UCSD-AML1 (cell line): ENCODE measurements at regions not wholly inside any gene's neighbourhood (a gene's known extent, or its start where the extent isn't known, plus 50 kb on each side); places are given as distances from the start of the nearest gene placed in this dataset.
"Not testable (repeated sequence)": the region's sequence is repeated elsewhere in the genome, so short reads cannot be mapped to it uniquely, and the experiment has no call there.

Experiments
- DNase-seq: peaks from one replicate; lab custom pipeline; 2025; ENCODE audit not compliant: unreplicated experiment; lab: John Stamatoyannopoulos, UW

GRCh38 chr16:60712144-60712543 is 1324.1 kb downstream of the CDH8 start:
- no peak for DNase-seq

DNA sequence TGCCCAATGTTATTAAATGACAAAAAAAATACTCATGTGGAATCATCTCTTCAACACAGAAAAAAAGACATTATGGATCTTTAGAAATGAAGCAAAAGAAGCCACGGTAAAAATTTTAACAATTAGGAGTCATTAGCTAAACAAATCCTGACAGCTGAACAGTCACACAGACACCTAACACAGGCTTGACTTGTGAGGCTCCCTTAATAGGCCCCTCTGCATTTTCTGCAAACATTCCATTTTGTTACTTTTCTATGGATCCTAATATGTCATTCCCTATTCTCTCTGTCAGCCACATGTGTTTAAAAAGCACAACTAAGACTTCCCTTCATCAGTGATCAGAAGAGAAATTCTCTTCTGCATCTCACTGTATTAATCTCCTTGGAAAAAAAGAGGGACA is 1331.5 kb downstream of the CDH8 start:
- no peak for DNase-seq

DNA sequence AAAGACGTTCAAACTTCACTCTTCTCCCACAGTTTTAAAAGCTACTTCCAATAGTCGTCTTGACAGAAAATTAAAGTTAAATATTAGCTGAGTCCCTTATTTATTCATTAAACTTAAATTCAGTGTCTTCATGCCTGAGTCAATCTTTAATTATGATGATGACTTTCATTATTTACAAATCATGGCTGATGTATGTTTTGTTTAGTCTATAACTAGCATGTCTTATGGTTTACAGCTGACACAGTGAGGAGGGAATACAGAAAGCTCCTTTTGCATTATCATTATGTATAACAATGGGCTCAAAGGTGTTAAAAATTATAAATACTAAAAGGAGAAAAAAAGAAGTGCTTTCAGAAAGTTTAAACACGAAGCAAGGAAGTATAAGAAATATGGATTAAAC is 1333.1 kb downstream of the CDH8 start:
- no peak for DNase-seq

DNA sequence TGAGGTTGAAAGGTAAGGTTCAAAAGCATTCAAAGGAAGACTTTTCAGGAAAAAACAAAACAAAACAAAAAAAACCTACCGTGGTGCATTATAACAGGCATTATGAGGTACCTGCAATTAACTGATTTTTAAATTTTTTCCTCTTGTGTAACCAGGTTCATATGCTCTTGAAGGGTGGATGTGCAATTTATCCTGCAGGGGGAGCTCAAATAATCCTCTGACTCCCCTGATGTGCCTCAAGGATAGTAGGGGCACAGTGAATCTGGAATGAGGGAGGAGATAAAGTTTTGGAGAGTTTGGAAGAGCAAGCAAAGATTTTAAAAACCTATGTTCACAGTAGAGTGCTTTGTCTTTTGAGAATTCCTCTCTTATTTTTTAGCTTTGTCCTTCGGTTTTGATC is 1349.4 kb downstream of the CDH8 start:
- DNase-seq = no peak

- no peak for DNase-seq
These were observed 1352.2 kb downstream of the CDH8 start for GRCh38 chr16:60684002-60684401.

- no peak for DNase-seq
These were observed 1354.0 kb downstream of the CDH8 start for GRCh38 chr16:60682219-60682618.

- no peak for DNase-seq
These were observed 1355.2 kb downstream of the CDH8 start for GRCh38 chr16:60681043-60681442.

DNA sequence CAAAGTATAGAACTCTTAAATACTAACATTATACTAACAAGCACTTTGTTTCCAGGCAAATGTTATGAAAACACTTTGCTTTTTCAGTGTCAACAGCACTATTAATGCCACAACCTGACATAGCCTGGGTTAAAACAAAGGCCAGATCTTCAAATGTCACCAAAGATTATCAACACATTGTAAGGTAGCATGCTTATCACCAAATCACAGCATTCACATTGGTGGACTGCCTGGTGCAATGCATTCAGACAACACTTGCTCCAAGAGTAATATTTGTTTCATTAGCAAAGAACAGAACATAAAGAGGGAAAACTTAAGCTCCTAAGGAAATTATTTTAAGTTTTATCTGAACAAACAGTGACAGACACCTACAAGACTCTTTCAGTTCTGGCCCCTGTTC is 1361.2 kb downstream of the CDH8 start:
- no peak for DNase-seq

DNA sequence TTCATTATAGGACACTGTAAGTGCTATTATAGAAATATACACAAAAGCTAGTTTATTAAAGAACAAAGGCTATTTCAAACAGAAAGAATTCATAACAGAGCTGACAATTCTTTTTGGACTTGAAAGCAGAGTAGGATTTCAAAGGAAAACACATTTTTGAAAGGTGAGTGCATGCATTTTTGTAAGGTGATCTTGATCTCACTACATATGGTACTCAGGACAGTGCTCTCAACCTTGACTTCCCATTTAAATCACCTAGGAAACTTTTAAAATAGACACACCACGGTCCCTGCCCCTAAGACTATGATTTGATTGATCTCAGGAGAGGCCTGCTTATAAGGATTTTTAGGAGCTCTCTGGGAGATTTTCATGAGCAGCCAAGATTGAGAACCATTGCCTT is 1362.0 kb downstream of the CDH8 start:
- no peak for DNase-seq

- DNase-seq = no peak
These were observed 1380.6 kb downstream of the CDH8 start for GRCh38 chr16:60655514-60656153.

- no peak for DNase-seq
These were observed 1384.9 kb downstream of the CDH8 start for GRCh38 chr16:60651346-60651745.

- no peak for DNase-seq
These were observed 1387.9 kb downstream of the CDH8 start for GRCh38 chr16:60648290-60648689.

GRCh38 chr16:60647388-60647787 is 1388.8 kb downstream of the CDH8 start:
- DNase-seq = not testable (repeated sequence)

DNA sequence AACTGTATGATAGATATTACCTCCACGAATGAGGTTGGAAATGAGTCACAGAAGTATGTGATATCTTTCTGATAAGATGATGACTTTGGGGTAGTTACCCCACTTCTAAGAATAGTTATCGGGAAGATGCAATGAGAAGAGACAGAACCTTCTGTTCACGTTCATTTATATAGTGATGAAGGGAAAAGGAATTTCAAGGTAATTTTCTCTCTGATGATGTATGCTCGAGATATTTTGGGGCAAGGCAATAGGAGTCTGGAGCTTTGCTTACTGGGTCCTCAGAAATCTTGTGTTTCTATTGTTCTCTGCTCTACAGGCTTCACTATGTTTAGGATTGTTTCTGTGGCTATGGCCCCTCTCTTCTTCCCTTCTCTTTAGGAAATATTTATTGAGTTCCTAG is 1389.6 kb downstream of the CDH8 start:
- no peak for DNase-seq

DNA sequence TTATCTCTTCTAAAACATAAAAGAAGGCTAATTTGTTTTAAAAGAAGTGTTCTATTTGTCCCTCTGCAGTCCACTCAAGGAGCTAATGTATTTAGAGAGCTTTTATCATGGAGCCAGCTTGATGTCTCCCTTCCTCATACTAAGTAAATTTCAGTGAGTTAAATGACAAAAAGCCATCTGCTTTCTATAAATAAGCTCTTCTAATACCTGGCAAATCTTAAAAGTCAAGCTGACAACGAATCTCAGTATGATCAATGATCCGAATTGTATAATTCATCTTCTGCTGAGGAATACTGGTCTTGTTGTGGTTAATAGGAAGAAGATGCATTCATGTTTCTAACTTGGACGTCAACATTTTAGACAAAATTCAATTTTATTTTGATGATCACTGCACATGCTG is 1390.7 kb downstream of the CDH8 start:
- DNase-seq = no peak

- DNase-seq = no peak
These were observed 1393.3 kb downstream of the CDH8 start for GRCh38 chr16:60642956-60643355.

DNA sequence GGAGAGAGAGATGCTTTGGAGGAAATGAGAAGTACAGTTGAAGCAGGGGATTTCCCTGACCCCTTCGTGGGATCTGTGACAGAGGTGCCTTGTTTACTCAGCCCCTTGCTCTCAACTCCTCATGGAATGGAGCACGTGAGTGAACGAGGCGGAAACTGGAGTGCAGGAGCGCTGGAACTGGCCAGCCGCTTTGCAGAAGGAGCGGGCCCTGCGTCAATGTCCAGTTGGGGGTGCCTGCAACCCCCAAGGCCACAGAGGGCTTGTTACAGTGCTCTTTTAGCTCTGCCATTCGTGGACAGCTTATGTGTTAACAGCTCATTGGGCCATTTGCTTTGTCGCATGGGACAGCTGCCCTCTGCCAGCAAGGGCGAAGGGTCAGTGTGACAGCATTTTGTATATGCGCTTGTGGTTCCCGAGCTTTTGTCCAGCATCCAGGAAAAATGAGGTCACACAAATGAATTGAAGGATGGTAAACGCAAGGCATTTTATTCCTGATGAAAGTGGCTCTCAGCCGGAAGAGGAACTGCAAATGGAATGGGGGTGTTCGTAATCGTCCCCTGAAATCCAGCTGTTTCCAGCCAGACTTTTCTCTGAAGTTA is 1395.1 kb downstream of the CDH8 start:
- DNase-seq = no peak

GRCh38 chr16:60640038-60640437 is 1396.2 kb downstream of the CDH8 start:
- no peak for DNase-seq

DNA sequence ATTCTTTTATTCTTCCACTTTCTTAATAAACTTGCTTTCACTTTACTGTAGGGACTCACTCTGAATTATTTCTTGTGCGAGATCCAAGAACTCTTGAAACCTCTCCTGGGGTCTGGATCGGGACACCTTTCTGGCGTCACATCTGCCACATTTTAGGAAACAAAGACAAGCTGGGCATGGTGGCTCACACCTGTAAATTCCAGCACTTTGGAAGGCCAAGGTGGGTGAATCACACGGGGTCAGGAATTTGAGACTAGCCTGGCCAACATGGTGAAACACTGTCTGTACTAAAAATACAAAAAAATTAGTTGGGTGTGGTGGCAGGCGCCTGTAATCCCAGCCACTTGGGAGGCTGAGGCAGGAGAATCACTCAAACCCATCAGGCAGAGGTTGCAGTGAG is 1399.6 kb downstream of the CDH8 start:
- not testable (repeated sequence) for DNase-seq

GRCh38 chr16:60636117-60636516 is 1400.1 kb downstream of the CDH8 start:
- no peak for DNase-seq

DNA sequence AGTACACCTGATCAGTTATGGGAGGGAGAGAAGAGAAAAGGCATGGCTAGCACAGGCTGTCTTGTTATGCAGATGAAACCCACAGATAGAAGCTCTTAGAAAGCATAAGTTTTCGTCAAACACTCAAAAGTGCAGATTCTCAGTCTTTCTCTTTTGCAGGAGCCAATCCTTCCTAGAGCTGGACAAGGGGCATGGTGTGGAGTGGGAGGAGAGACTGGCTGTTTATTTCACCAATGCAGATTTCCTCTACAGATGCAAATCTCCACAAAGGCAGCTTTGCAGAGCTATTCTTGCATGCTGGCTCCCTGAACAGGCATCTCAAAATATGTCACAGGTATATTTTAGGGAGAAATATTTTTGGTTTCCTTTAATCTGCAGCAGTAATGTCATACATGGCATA is 1400.7 kb downstream of the CDH8 start:
- no peak for DNase-seq

GRCh38 chr16:60611844-60612243 is 1424.4 kb downstream of the CDH8 start:
- DNase-seq = no peak

DNA sequence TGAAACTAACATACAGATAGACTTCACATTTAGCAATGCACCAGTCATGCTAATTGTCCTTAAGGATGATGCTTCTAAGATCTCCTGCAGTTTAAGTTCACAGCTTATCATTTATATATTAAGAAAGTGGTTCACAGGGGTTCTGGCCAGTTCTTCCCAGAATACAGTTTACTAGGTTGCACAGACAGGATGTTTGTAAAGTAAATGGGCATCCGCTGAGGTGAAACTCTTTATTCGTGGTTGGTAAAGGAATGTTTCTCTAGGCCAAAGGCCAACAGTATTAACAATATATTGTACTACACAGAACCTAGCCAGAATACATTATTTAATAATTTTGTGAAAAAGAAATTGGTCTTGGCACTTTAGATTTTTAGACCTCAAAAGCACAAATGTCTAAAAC is 1427.3 kb downstream of the CDH8 start:
- no peak for DNase-seq
